Kidney tubule cell (primary cell): ENCODE measurements at regions not wholly inside any gene's neighbourhood (a gene's known extent, or its start where the extent isn't known, plus 50 kb on each side); places are given as distances from the start of the nearest gene placed in this dataset.
A peak's percentile ranks its signal among the peaks of the same experiment; 100 is the strongest.
"Not testable (repeated sequence)": the region's sequence is repeated elsewhere in the genome, so short reads cannot be mapped to it uniquely, and the experiment has no call there.

Experiments used
- DNase-seq: peaks from one replicate; pipeline ENCODE4 v3.0.0-alpha.2; 2018; ENCODE audit warnings: low spot score

DNA sequence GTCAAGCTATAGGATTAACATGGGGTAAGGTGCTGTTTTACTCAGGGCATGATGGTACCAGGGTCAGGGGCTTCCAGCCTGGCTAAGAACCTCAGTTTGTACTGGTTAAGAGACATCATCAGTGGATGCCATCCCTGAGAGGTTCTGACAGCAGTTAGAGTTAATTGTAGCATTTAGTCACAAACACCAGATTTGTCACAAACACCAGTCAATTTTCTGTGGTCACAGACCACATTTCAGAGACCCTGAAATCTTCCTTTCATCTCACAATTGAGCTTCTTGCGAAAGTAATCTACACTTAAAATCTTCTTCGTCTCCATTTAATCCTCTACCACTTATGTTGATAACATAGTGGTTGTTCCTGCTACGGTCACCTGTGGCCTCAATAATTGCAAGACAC is 143.0 kb upstream of the EGLN3 start:
- DNase-seq = no peak

- no peak for DNase-seq
These were observed 139.6 kb upstream of the EGLN3 start for GRCh38 chr14:34090451-34090850.

- no peak for DNase-seq
These were observed 138.0 kb upstream of the EGLN3 start for GRCh38 chr14:34088914-34089313.

GRCh38 chr14:34087571-34087970 is 136.7 kb upstream of the EGLN3 start:
- DNase-seq = peak; percentile 90

DNA sequence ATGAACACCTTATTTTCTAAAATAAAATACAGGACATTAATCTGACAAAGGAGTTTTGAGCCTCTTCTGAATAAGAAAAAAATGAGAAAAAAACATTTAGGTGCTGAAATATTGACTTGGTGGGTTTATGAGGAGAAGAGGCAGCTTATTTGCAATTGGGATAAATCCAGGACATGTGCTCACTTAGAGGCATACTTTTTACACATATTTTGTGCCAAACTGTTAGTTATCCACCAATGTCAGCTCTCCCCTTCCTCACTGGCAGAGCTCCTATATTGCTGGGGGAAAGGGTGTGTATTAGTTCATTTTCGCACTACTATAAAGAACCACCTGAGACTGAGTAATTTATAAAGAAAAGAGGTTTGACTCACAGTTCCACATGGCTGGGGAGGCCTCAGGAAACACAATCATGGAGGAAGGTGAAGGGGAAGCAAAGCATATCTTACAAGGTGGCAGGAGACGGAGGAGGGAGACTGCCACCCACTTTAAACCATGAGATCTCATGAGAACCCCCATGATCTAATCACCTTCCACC is 135.4 kb upstream of the EGLN3 start:
- DNase-seq = peak; percentile 36

DNA sequence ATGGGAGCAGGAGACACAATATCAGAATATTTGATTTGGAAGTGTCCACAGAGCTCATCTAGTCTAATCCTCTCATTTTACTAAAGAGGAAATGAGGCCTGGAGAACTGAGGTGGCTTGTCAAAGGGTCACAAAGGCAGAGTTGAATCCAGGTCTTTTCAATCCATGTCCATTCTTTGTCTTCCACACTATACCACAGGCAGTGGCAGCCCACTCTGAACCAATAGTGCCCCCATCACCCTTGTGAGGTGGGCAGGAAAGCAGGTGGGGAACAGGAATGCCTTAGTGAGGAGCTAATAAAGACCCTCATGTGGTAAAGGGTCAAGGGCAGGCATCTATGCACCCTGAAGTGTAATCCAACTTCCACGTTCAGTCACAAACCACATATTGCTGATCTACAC is 134.8 kb upstream of the EGLN3 start:
- DNase-seq = no peak

GRCh38 chr14:34081576-34082136 is 130.8 kb upstream of the EGLN3 start:
- DNase-seq = peak; percentile 87

- DNase-seq = peak; percentile 85
These were observed 130.3 kb upstream of the EGLN3 start for GRCh38 chr14:34081101-34081575.

DNA sequence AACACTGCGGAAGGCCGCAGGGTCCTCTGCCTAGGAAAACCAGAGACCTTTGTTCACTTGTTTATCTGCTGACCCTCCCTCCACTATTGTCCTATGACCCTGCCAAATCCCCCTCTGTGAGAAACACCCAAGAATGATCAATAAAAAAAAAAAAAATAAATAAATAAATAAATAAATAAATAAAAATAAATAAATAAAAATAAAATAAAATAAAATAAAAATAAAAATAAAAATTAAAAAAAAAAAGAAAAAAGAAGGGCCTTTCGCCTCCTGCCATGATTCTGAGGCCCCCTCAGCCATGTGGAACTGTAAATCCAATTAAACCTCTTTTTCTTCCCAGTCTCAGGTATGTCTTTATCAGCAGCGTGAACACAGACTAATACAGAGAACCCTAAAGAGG is 128.8 kb upstream of the EGLN3 start:
- not testable (repeated sequence) for DNase-seq

GRCh38 chr14:34078117-34078743 is 127.4 kb upstream of the EGLN3 start:
- peak; percentile 59 for DNase-seq

- DNase-seq = no peak
These were observed 125.0 kb upstream of the EGLN3 start for GRCh38 chr14:34075826-34076225.

DNA sequence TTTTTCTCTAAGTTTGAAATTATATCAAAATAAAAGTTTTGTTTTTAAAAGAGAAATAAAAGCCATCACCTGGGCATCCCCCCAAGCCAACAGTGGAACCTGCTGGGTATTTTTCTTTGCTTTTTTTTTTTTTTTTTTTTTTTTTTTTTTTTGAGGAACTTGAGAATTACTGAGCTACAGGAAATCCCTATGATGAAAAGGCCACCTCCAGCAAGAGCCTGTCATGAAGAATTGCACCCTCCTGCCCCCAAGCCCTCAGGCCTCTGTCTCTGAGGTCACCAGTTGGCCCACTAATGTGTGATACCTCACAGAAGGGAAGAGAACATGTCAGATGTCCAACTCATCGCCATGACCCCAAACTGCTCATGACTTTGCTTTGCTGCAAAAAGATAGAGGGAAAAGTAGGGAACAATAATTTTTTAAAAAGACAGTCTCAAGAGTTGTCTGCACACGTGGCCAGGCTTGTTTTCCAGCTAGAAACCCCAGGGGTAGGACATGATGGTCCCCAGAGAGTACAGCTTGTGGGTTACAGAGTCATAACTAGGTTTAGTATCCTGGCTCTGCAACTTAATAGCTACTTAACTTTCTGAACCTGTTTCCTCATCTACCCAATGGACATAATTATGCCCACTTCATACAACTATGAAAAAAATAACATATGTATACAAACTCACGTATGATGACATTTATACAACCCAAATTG is 124.3 kb upstream of the EGLN3 start:
- DNase-seq = no peak

- DNase-seq = no peak
These were observed 122.0 kb upstream of the EGLN3 start for GRCh38 chr14:34072921-34073320.

DNA sequence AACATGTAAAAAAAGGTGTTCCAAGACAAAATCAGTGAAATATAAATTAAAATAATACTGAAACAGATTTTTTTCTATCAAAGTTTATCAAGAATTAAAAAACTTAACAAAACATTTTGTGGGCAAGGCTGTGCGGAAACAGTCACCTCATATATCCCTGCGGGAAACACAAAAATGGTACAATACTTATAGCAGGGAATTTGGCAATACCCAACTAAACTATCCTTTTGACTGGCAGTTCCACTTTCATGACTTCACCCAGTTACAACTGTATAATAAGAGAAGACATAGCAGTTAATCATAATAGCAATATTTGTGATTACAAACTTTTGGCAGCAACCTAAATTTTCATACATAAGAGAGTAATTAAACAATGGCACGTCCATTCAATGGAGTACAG is 121.5 kb upstream of the EGLN3 start:
- no peak for DNase-seq

GRCh38 chr14:34070917-34071407 is 120.1 kb upstream of the EGLN3 start:
- DNase-seq = no peak

DNA sequence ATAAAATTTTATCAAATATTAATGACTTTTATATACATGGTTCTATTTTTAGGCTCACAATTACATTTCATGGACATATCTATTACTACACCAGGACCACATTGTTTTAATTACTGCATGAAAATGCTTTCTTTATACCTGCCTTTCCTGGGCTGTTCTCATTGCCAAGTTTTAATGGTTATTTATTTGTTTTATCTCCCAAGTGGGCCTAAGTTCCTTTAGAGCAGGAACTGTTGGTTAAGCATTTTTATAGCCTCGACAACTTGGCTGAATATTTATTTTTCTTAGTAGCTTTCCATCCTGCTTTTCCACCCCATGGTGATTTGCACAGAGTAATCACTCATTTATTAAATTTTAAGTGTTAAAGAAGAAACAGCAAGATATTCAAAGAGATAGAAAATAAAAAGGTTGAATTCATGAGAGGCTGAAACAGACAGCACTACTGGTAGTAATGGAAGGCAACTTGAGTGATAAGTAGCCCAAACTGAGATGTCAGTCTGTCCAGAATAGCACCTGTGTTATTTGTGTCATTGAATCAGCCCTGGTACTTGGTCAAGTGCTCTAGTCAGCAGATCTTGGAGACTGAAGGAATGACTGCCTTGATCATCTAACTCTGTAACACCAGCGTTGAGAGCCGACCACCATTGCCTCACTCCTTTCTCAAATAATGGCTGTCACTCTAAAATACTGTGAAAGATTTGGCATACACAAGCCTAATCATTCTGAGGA is 119.1 kb upstream of the EGLN3 start:
- DNase-seq = no peak

GRCh38 chr14:34067587-34067986 is 116.7 kb upstream of the EGLN3 start:
- DNase-seq = no peak

- no peak for DNase-seq
These were observed 115.0 kb upstream of the EGLN3 start for GRCh38 chr14:34065690-34066391.

DNA sequence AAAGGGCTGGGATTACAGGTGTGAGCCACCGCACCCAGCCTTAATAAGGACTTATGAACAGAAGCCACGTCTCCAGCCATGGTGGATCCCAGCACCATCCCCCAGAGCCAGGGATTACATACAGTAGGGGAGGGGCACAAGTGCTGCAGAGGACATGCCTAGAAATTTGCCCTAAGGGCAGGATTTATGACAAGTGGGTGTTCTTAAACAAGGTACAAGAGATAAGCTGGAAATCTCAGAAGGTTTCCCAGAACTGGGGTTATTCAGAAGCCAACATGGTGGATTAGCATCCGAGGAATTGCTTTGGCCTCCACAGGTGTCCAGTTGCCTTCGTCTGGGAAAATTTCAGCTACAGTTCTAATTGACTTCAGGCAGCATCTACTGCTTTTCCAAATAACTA is 114.4 kb upstream of the EGLN3 start:
- DNase-seq = no peak

DNA sequence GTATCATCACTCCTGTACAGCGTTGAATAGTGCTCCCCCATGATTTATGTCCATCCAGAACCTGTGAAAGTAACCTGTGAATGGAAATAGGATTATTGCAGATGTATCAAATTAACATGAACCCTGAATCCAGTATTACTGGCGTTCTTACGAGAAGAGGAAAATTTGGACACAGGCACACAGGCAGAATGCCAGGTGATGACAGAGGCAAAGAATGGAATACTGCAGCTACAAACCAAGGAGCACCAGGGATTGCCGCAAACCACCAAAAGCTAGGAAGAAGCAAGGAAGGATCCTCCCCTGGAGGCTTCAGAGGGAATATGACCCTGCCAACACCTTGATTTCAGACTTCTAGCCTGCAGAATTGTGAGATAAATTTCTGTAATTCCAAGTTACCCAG is 113.5 kb upstream of the EGLN3 start:
- DNase-seq = peak; percentile 45

GRCh38 chr14:34063470-34064164 is 112.7 kb upstream of the EGLN3 start:
- DNase-seq = no peak
